Tibial nerve (tissue), 4 donors: ENCODE measurements at regions not wholly inside any gene's neighbourhood (a gene's known extent, or its start where the extent isn't known, plus 50 kb on each side); places are given as distances from the start of the nearest gene placed in this dataset.
A peak's percentile ranks its signal among the peaks of the same experiment; 100 is the strongest.

ENCODE experiments used
- DNase-seq, 2 donors: peaks; one replicate each; pipeline ENCODE4 v3.0.0-alpha.2; 2019; ENCODE audit warnings: low spot score in 2 of 2
- H3K27ac ChIP-seq, 4 donors: fragments of 200-600 bp; sonication (generic) in 3 of 4; one replicate each; pipeline ENCODE4 v1.5.1; 2017 to 2019; ENCODE audit warnings: mild to moderate bottlenecking in 1 of 4
- H3K27me3 ChIP-seq, 2 donors: fragments of 200-600 bp; sonication (generic) in 1 of 2; one replicate each; pipeline versions ENCODE4 v1.5.1 to v1.6.0; 2017 to 2019
- H3K36me3 ChIP-seq, 3 donors: fragments of 200-600 bp; sonication (generic); one replicate each; pipeline ENCODE4 v1.5.1; 2018 to 2019
- H3K4me1 ChIP-seq, 4 donors: fragments of 200-600 bp; sonication (generic) in 3 of 4; one replicate each; pipeline ENCODE4 v1.5.1; 2017 to 2019
- H3K4me3 ChIP-seq, 4 donors: fragments of 200-600 bp; sonication (generic) in 3 of 4; one replicate each; pipeline ENCODE4 v1.5.1; 2017 to 2019; ENCODE audit warnings: mild to moderate bottlenecking in 1 of 4, moderate library complexity in 1 of 4
- H3K9me3 ChIP-seq, 4 donors: fragments of 200-600 bp; sonication (generic) in 3 of 4; one replicate each; pipeline ENCODE4 v1.5.1; 2017 to 2019
- CTCF ChIP-seq, 5 experiments: fragments of 200-600 bp in 3 of 5; fragments of 450-650 bp in 2 of 5; sonication (generic) in 3 of 5; IDR thresholded peaks; one replicate each; pipeline ENCODE4 v1.5.1; 2016 to 2019; ENCODE audit warnings: antibody characterized with exemption in 5 of 5, mild to moderate bottlenecking in 3 of 5, moderate library complexity in 2 of 5
- EP300 ChIP-seq, 2 donors: sonication (generic); formaldehyde crosslinking; IDR thresholded peaks; one replicate each; pipeline ENCODE4 v1.6.1; 2017; ENCODE audit warnings: antibody characterized with exemption in 2 of 2, mild to moderate bottlenecking in 1 of 2
- POLR2A ChIP-seq, 2 donors: fragments of 450-650 bp; IDR thresholded peaks; one replicate each; pipeline ENCODE4 v1.6.1; 2017; ENCODE audit warnings: antibody characterized with exemption in 2 of 2, mild to moderate bottlenecking in 2 of 2, moderate library complexity in 2 of 2
- WGBS, 2 donors: methylation state at CpG; one replicate each; pipeline ENCODE4 v1.1.5; 2018; 5-methylcytosine and 5-hydroxymethylcytosine counted together

GRCh38 chr5:124641154-124641792 lies 105.2 kb downstream of the ZNF608 start:
- Histone ChIP-seq H3K9me3 (no peaks in the 10 kb centered on the region), H3K4me3 (no peak overlapping the region), H3K4me1 (no peaks in the 10 kb centered on the region), H3K27ac (no peak overlapping the region), H3K27me3 (no peaks in the 10 kb centered on the region), H3K36me3 (peaks cover 0 to 35% (median 0%) of the 10 kb centered on the region in 3 donors)
- no peak for DNase-seq
- TF ChIP-seq EP300 (IDR thresholded peaks at IDR 0.05) (no peak), CTCF (IDR thresholded peaks at IDR 0.05) (no peak), POLR2A (IDR thresholded peaks at IDR 0.05) (no peak)
- 92 to 94% methylated on average over 11 of the region's 11 CpGs for WGBS, 2 donors

GRCh38 chr5:124639095-124639665 lies 107.3 kb downstream of the ZNF608 start:
- WGBS, 2 donors: 80 to 81% methylated on average over 4 of the region's 4 CpGs
- TF ChIP-seq EP300 (IDR thresholded peaks at IDR 0.05) (no peak), CTCF (IDR thresholded peaks at IDR 0.05) (no peak), POLR2A (IDR thresholded peaks at IDR 0.05) (no peak)
- H3K9me3 ChIP-seq: no peaks in the 10 kb centered on the region

GRCh38 chr5:124637011-124637410 lies 109.4 kb downstream of the ZNF608 start:
- H3K27me3 ChIP-seq: no peaks in the 10 kb centered on the region

More at GRCh38 chr5:124639095-124639665, 107.3 kb downstream of the ZNF608 start:
- no peaks in the 10 kb centered on the region for H3K27me3 ChIP-seq
- peaks cover 0 to 6% (median 2%) of the 10 kb centered on the region in 4 donors for H3K4me1 ChIP-seq
- H3K36me3 ChIP-seq: peaks cover 0 to 35% (median 0%) of the 10 kb centered on the region in 3 donors
- H3K27ac ChIP-seq: no peak overlapping the region
- no peak overlapping the region for H3K4me3 ChIP-seq
- DNase-seq: no peak

GRCh38 chr5:124634741-124635323 lies 111.6 kb downstream of the ZNF608 start:
- H3K27ac ChIP-seq: peak overlapping the region in 1 of 4 donors; percentile 24
- TF ChIP-seq EP300 (IDR thresholded peaks at IDR 0.05) (no peak), CTCF (IDR thresholded peaks at IDR 0.05) (no peak), POLR2A (IDR thresholded peaks at IDR 0.05) (no peak)
- H3K9me3 ChIP-seq: no peaks in the 10 kb centered on the region
- no peaks in the 10 kb centered on the region for H3K27me3 ChIP-seq
- H3K36me3 ChIP-seq: peaks cover 0 to 11% (median 0%) of the 10 kb centered on the region in 3 donors
- no peak overlapping the region for H3K4me3 ChIP-seq
- peaks cover 0 to 8% (median 3%) of the 10 kb centered on the region in 4 donors for H3K4me1 ChIP-seq
- 51 to 59% methylated on average over 3 of the region's 3 CpGs for WGBS, 2 donors
- no peak for DNase-seq

More at GRCh38 chr5:124637011-124637410, 109.4 kb downstream of the ZNF608 start:
- Histone ChIP-seq H3K4me3 (no peak overlapping the region), H3K4me1 (peaks cover 0 to 8% (median 3%) of the 10 kb centered on the region in 4 donors), H3K27ac (no peak overlapping the region), H3K36me3 (peaks cover 0 to 29% (median 0%) of the 10 kb centered on the region in 3 donors), H3K9me3 (no peaks in the 10 kb centered on the region)
- no peak for DNase-seq
- no peak for TF ChIP-seq EP300 (IDR thresholded peaks at IDR 0.05)
- no peak for TF ChIP-seq POLR2A (IDR thresholded peaks at IDR 0.05)
- no peak for TF ChIP-seq CTCF (IDR thresholded peaks at IDR 0.05)
- 90 to 95% methylated on average over 3 of the region's 3 CpGs for WGBS, 2 donors

- TF ChIP-seq EP300 (IDR thresholded peaks at IDR 0.05): no peak
- TF ChIP-seq CTCF (IDR thresholded peaks at IDR 0.05): no peak
- TF ChIP-seq POLR2A (IDR thresholded peaks at IDR 0.05): no peak
- no peak overlapping the region for H3K4me3 ChIP-seq
- H3K9me3 ChIP-seq: no peaks in the 10 kb centered on the region
- WGBS, 2 donors: 32 to 43% methylated on average over 1 of the region's 1 CpG
- H3K4me1 ChIP-seq: peaks cover 0 to 8% (median 3%) of the 10 kb centered on the region in 4 donors
- H3K27me3 ChIP-seq: no peaks in the 10 kb centered on the region
- peak overlapping the region in 1 of 4 donors; percentile 32 for H3K27ac ChIP-seq
- no peak for DNase-seq
- H3K36me3 ChIP-seq: peaks cover 0 to 9% (median 0%) of the 10 kb centered on the region in 3 donors
Measured at GRCh38 chr5:124634228-124634739, 112.2 kb downstream of the ZNF608 start.
